DLD1 (cell line): ENCODE measurements at regions not wholly inside any gene's neighbourhood (a gene's known extent, or its start where the extent isn't known, plus 50 kb on each side); places are given as distances from the start of the nearest gene placed in this dataset.

Experiments used
- in situ Hi-C: cut with HindIII; loops from 2 replicates; pipeline ENCODE4 v1.10.0; 2017; ENCODE audit warnings: low sequenced_read_pairs

DNA sequence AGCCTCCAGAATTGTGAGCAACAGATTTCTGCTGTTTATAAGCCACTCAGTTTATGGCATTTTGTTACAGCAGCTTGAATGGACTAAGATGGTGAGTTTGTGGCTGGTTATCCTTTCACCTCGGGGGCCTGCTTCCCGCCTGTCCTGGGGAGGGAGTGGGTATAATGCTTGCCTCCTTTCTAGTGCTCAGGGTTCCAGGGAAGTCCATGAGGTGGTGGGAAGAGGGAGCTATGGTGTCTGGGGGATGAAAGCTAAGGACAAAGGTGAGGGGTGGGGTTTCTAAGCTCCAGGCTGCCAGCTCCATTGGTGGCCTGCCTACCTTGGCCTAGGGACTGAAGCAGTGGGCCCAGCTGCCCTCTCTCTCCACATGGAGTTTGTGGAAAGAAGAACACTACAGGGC, 50.2 kb upstream of the SDK2 start:
- in situ Hi-C loops: no loop called here

- in situ Hi-C loops: no loop called here
These were observed 50.9 kb upstream of the SDK2 start for GRCh38 chr17:73695035-73695738.

- in situ Hi-C loops: no loop called here
These were observed 52.0 kb upstream of the SDK2 start for GRCh38 chr17:73696251-73696650.

- in situ Hi-C loops: no loop called here
These were observed 53.6 kb upstream of the SDK2 start for GRCh38 chr17:73697872-73698271.

GRCh38 chr17:73698966-73699365, 54.7 kb upstream of the SDK2 start:
- in situ Hi-C loops: no loop called here

DNA sequence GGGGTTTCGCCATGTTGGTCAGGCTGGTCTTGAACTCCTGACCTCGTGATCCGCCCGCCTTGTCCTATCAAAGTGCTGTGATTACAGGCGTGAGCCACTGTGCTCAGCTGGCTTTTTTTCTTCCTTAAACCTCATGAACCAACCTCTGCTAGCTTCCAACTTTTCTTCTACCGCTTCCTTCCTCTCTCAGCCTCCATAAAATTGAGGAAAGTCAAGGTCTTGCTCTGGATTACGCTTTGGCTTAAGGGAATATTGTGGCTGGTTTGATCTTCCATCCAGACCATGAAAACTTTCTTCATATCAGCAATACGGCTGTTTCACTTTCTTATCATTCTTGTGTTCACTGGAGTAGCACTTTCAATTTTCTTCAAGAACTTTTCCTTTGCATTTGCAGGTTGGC, 57.5 kb upstream of the SDK2 start:
- in situ Hi-C loops: no loop called here

DNA sequence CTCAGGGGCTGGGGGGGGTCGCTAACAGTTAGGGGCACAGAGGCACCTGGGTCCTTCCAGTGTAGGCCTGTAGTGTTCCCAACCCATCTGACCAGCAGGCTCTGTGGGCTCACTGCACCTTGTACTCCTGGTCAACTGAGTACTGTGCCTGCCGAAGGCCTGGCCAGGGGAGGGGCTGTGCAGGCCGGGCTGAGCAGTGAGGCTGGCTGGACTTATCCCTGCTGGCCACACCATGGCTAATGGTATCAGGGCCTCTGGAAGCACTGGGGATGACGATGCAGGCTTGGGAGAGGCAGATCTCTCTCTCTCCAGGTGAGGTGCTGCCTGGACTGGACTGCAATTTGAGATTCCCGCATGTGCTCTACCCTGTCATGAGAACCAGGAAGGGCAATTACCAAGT, 58.9 kb upstream of the SDK2 start:
- in situ Hi-C loops: no loop called here

DNA sequence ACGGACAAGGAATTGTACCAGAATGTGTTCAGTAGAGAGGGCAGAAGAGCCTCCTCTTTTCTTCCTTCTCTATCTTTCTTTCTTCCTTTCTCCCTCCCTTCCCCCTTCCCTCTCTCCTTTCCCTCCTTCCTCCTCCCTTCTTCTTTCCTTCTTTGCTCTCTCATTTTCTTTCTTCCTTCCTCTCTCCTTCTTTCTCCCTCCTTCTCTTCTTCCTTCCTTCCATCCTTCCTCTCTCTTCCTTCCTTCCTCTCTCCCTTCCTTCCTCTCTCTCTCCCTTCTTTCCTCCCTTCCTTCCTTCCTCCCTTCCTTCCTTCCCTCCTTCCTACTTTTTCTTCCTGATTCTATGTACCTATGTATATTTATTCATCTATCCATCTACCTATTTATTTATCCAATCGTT, 59.7 kb upstream of the SDK2 start:
- in situ Hi-C loops: no loop called here

DNA sequence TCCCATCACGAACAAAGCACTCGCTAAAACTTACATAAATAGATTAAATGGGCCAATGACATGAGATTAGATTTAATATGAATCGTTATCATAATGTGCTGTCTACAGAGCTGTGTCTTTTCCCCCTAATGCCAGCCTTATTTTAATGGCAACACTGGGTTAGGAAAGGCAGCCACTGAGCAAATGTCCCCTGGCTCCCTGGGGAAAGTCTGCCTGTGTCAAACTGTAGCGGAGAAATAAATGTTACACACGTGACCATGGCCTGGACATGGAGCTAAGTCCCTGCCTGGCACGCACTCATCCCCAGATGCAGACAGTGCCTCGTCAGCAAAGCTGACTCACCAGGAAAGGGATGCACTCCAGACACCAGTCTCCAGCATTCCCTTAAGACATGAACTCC, 61.3 kb upstream of the SDK2 start:
- in situ Hi-C loops: no loop called here

DNA sequence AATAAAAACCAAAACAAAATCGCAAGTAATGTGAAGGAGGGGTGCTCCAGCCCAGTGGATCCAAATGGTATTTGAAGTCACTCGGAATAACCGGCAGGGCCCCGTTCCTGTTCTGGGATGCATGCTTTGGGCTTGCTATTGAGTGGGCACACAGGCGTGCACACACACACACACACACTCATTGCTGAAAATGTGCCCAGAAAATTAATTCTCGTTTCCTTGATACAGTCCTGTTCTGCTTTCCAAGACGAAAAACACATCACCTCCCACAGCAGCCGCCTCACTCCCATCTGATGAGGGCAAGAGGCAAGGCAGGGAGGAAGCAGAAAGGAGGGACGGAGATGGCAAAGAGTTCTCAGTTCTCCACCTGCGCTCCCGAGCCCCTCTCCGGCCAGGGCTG, 62.2 kb upstream of the SDK2 start:
- in situ Hi-C loops: no loop called here

DNA sequence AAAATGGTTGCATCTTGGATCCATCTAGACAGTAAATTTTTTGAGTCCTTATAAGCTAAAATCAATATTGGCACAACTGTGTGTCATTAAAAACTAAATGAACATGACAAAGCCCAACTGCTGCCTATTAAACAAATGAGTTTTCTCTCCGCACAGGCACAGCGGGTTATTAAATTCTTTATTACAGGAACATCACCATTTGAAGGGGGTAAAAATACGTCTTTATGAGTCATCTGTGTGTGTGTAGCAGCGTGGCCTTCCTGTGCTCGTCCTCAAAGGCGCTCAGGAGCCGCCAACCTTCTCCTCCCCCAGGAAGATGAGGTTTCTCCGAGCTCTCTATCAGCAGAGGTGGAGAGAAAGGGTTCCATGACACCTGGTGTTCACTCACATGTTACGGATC, 62.6 kb upstream of the SDK2 start:
- in situ Hi-C loops: no loop called here

DNA sequence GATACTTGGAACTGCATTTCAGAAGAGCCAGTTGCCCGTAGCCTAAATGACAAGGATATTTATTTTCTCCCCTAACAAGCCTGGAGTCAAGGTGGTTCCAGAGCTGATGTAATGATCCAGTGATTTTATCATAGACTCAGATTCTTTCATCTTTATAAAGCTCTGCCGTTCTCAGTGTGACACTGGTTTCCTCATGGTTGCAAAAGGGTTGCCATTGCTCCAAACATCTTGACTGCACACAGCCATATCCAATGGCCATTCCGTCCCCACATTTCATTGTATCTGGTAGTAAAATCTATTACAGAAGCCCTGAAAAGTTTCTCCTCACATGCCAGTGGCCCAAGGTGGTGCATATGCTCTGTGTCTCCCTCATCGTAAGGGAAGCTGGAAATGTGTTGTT, 63.1 kb upstream of the SDK2 start:
- in situ Hi-C loops: no loop called here

DNA sequence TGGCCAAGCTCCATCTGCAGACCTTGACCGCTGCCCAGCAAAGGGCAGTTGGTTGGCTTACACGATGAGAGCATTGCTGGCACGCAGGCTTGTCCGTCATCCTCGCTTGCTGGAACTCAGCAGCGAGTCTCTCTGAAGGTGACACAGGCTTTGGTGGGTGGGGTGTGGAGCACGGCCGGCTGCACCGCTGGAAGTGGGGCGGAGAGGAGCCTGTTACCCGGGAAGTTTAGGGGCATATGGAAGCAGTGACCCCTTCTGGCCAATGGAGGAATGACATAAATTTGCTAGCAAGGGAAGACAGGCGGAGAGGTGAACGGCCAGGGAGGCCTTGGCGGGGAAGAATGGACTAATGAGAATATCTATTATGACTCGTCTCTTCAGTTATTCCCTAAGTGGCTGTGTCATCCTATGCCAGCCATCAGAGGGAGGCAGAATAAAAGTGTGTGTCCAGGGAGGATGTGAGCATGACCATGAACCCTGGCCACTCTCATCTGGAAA, 65.9 kb upstream of the SDK2 start:
- in situ Hi-C loops: no loop called here

GRCh38 chr17:73711184-73711583, 66.9 kb upstream of the SDK2 start:
- in situ Hi-C loops: no loop called here

DNA sequence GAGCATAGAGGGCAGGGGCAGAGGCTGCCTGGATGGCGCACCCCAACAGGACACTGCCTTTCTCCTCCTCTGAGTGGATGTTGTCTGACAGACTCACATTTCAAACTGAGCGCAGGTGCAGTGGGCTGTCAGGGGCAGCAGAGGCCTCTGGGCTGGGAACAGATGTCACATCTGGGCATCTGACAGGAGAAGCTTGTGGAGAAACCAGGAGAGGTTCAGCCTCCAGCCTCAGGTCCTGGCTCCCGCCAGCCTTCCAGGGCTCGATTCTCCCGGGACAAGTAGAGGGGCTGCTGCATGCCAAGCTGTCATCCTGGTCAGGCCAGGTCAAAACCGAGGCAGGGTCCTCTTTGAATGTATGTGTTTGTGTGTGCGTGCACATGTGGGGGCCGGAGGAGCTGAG, 67.7 kb upstream of the SDK2 start:
- in situ Hi-C loops: no loop called here

DNA sequence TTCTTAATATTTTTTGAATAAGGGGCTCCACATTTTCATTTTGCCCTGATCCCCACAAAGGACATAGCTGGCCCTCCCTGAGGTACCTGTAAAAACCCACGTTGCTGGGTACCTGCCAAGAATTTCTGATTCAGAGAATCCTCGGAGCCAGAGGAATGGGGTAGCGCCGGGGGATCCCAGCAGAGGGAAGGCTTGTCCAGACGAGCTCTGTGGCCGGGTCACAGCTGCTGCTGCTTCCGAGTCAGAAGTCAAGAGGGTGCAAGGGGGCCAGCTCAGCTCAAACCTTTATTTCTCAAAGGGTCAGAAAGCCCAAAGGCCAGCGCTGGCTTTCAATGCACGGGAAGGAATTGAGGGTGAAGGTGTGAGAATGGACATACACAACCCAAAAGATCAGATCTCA, 68.9 kb upstream of the SDK2 start:
- in situ Hi-C loops: no loop called here

DNA sequence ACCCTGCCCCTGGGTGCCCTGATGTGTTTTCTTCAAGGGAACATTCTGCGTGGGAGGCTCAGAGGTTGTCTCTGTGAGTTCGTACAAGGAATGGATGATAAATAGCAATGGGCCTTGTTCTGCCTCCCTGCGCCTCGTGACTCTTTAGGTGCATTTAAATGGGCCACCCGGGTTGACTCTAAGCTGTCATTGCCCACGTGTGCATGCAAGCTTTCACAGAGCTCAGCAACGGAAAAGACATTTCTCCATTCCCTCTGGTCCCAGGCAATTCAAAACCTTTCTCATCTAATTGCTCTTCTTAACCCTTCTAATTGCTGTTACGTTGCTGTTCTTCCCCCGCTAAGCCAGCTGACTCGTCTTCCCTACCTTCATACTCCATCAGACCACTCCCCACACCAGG, 71.5 kb upstream of the SDK2 start:
- in situ Hi-C loops: no loop called here

GRCh38 chr17:73717690-73718089, 73.4 kb upstream of the SDK2 start:
- in situ Hi-C loops: no loop called here

DNA sequence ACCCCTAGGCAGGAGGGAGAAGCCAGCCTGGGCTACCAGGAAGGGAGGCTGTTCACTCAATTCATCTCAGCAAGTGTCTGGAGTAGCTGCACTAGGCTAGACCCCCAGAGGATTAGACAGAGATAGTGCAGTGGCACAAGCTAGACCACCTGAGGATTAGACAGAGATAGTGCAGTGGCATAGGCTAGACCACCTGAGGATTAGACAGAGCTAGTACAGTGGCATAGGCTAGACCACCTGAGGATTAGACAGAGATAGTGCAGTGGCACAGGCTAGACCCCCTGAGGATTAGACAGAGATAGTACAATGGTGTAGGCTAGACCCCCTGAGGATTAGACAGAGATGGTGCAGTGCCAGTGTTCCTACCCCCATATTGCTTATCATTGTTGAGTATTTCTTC, 74.1 kb upstream of the SDK2 start:
- in situ Hi-C loops: no loop called here

DNA sequence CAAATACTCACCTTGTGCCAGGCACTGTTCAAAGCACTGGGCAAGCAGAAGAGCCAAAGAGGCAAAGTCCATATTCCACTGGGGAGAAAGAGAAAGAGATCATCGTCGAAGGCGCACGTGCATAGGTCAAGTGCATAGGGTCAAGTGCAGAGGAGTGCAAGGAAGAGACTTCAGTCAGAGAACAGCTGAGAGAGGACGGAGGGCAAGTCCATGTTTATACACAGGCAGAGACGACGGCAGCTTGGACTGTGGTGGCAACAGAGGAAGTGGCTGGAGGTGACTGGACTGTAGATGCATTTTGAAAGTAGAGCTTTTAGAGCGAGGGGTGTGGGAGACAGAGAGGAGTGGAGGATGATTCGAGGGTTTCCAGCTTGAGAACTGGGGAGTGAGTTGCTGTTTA, 74.7 kb upstream of the SDK2 start:
- in situ Hi-C loops: no loop called here

DNA sequence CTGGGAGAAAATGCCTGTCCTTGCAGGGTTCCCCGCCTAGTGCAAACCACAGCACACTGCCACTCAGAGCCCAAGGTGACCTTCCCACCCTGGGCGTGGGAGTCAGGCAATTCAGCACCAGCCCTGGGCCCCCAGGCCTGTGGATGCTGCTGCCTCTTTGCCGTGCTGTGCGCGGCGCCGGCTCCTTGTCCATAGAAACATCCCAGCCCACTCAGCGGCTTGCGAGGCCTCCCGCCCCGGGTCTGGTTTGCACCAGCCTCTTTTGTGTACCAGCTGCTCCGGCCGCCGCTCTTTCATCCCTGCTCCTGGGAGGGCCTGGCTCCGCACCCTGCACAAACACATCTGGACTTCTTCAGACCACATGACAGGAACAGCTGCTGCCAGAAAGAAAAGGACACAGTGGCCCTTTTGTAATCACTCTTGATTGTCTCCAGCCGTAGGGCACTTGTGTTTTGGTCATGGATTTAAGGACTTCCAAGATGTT, 75.4 kb upstream of the SDK2 start:
- in situ Hi-C loops: no loop called here

- in situ Hi-C loops: no loop called here
These were observed 76.1 kb upstream of the SDK2 start for GRCh38 chr17:73720187-73720834.

GRCh38 chr17:73722165-73722564, 77.9 kb upstream of the SDK2 start:
- in situ Hi-C loops: no loop called here
